WTC11 (cell line): ENCODE measurements at regions not wholly inside any gene's neighbourhood (a gene's known extent, or its start where the extent isn't known, plus 50 kb on each side); places are given as distances from the start of the nearest gene placed in this dataset.
A peak's percentile ranks its signal among the peaks of the same experiment; 100 is the strongest.

Source experiments
- ATAC-seq: fragments of 200-7000 bp; cut with Tn5 transposase; 2 replicates; pipeline ENCODE4 v1.10.0; 2021; ENCODE audit warnings: mild to moderate bottlenecking, moderate library complexity
- CTCF ChIA-PET: fragments of 300-600 bp; sonication (Branson Sonifier 250); formaldehyde crosslinking; loops from one replicate; lab custom pipeline; 2021; ENCODE audit warnings: antibody characterized with exemption; lab: Charles Lee
- POLR2A ChIA-PET: fragments of 350-600 bp; sonication (Branson Sonifier 250); formaldehyde crosslinking; loops from one replicate; lab custom pipeline; 2021; ENCODE audit warnings: antibody characterized with exemption; lab: Charles Lee
- DNase-seq: peaks from one replicate; pipeline ENCODE4 v3.0.0; 2021; ENCODE audit warnings: low spot score
- H3K27ac Mint-ChIP-seq: 2 replicates; pipeline ENCODE4 v1.8.0; 2021; ENCODE audit warnings: mixed read lengths
- H3K27me3 Mint-ChIP-seq: 2 replicates; pipeline ENCODE4 v1.8.0; 2021; ENCODE audit warnings: low read depth, mild to moderate bottlenecking, moderate library complexity, mixed read lengths
- H3K36me3 Mint-ChIP-seq: 2 replicates; pipeline ENCODE4 v1.8.0; 2021; ENCODE audit warnings: mixed read lengths
- H3K4me1 Mint-ChIP-seq: 2 replicates; pipeline ENCODE4 v1.8.0; 2022; ENCODE audit warnings: mixed read lengths
- H3K4me3 Mint-ChIP-seq: 2 replicates; pipeline ENCODE4 v1.8.0; 2021; ENCODE audit warnings: mild to moderate bottlenecking, moderate library complexity, mixed read lengths
- H3K9me3 Mint-ChIP-seq: 2 replicates; pipeline ENCODE4 v1.8.0; 2021; ENCODE audit warnings: mixed read lengths
- ARID4B ChIP-seq: sonication (generic); formaldehyde crosslinking; IDR thresholded peaks from 2 replicates; pipeline ENCODE4 v1.8.0; 2023; ENCODE audit warnings: missing genetic modification reagents, mild to moderate bottlenecking, borderline replicate concordance
- CDX4 ChIP-seq: fragments of 250-450 bp; sonication (Bioruptor Pico); IDR thresholded peaks from 2 replicates; pipeline ENCODE4 v1.9.0; 2021; ENCODE audit warnings: moderate library complexity, mild to moderate bottlenecking, inconsistent platforms, borderline replicate concordance
- ERG ChIP-seq: fragments of 250-450 bp; sonication (Bioruptor Pico); IDR thresholded peaks from 2 replicates; pipeline ENCODE4 v1.8.0; 2021; ENCODE audit warnings: mild to moderate bottlenecking
- ESRRA ChIP-seq: sonication (generic); formaldehyde crosslinking; IDR thresholded peaks from 2 replicates; pipeline ENCODE4 v1.8.1; 2022; ENCODE audit warnings: mild to moderate bottlenecking, missing genetic modification reagents, borderline replicate concordance
- ETV6 ChIP-seq: sonication (generic); formaldehyde crosslinking; IDR thresholded peaks from 2 replicates; pipeline ENCODE4 v1.8.1; 2022; ENCODE audit warnings: mild to moderate bottlenecking, missing genetic modification reagents
- IRF2 ChIP-seq: sonication (generic); formaldehyde crosslinking; IDR thresholded peaks from 2 replicates; pipeline ENCODE4 v1.8.0; 2022; ENCODE audit warnings: low read depth, missing genetic modification reagents, borderline replicate concordance
- RORB ChIP-seq: fragments of 250-450 bp; sonication (Bioruptor Pico); IDR thresholded peaks from 2 replicates; pipeline ENCODE4 v1.9.0; 2021; ENCODE audit warnings: mild to moderate bottlenecking
- TEAD1 ChIP-seq: sonication (generic); formaldehyde crosslinking; IDR thresholded peaks from 2 replicates; pipeline ENCODE4 v1.8.0; 2022; ENCODE audit warnings: mild to moderate bottlenecking, missing genetic modification reagents
- ZBTB21 ChIP-seq: sonication (generic); formaldehyde crosslinking; IDR thresholded peaks from 2 replicates; pipeline ENCODE4 v1.8.1; 2023; ENCODE audit warnings: mild to moderate bottlenecking, missing genetic modification reagents, borderline replicate concordance
- ZNF317 ChIP-seq: sonication (generic); formaldehyde crosslinking; IDR thresholded peaks from 2 replicates; pipeline ENCODE4 v1.8.1; 2023; ENCODE audit warnings: low read depth, mild to moderate bottlenecking, moderate library complexity, missing genetic modification reagents, borderline replicate concordance
- ZNF423 ChIP-seq: fragments of 250-450 bp; sonication (Bioruptor Pico); IDR thresholded peaks from 2 replicates; pipeline ENCODE4 v2.1.2; 2022; ENCODE audit warnings: mild to moderate bottlenecking, moderate library complexity
- ZNF512 ChIP-seq: sonication (generic); formaldehyde crosslinking; IDR thresholded peaks from 2 replicates; pipeline ENCODE4 v1.8.1; 2022; ENCODE audit warnings: missing genetic modification reagents, borderline replicate concordance

- peaks cover 51% of the 10 kb centered on the region for H3K4me1 Mint-ChIP-seq
- DNase-seq (no peak), ATAC-seq (no peak)
- H3K27me3 Mint-ChIP-seq = no peaks in the 10 kb centered on the region
- no peak overlapping the region for H3K4me3 Mint-ChIP-seq
- CTCF ChIA-PET = no interaction called here
- TF ChIP-seq ESRRA = no peak
- no peak for TF ChIP-seq ERG (CRISPR knock-in tag)
- no peak for TF ChIP-seq ZBTB21 (CRISPR knock-in tag)
- TF ChIP-seq TEAD1 = no peak
- no peak for TF ChIP-seq IRF2
- no peak for TF ChIP-seq ZNF512 (CRISPR knock-in tag)
- TF ChIP-seq RORB (CRISPR knock-in tag) = no peak
- TF ChIP-seq ETV6 (CRISPR knock-in tag) = no peak
- TF ChIP-seq ZNF423 (CRISPR knock-in tag) = no peak
- no peak for TF ChIP-seq ZNF317 (CRISPR knock-in tag)
- POLR2A ChIA-PET = no interaction called here
- H3K27ac Mint-ChIP-seq = no peak overlapping the region
- H3K9me3 Mint-ChIP-seq = no peaks in the 10 kb centered on the region
- no peaks in the 10 kb centered on the region for H3K36me3 Mint-ChIP-seq
These were observed 53.0 kb upstream of the RAPGEF2 start for GRCh38 chr4:159049780-159050375.

- DNase-seq = no peak
- peak overlapping the region; percentile 88 for H3K27ac Mint-ChIP-seq
These were observed 51.4 kb upstream of the RAPGEF2 start for GRCh38 chr4:159051245-159052071.

More at GRCh38 chr4:159051245-159052071, 51.4 kb upstream of the RAPGEF2 start:
- no peaks in the 10 kb centered on the region for H3K27me3 Mint-ChIP-seq
- peak; percentile 33 for ATAC-seq
- POLR2A ChIA-PET = no interaction called here
- no peaks in the 10 kb centered on the region for H3K9me3 Mint-ChIP-seq
- peak overlapping the region; percentile 6; the same call in 1 of the 2 replicates for H3K4me3 Mint-ChIP-seq
- peaks cover 59% of the 10 kb centered on the region for H3K4me1 Mint-ChIP-seq
- TF ChIP-seq ARID4B (CRISPR knock-in tag) (no peak), CDX4 (CRISPR knock-in tag) (no peak)
- TF ChIP-seq, all 79 proteins: peak for 0
- no peaks in the 10 kb centered on the region for H3K36me3 Mint-ChIP-seq
- CTCF ChIA-PET = interaction anchor here (0.9 kb wide), 1 partner anchor 14 kb away, joined by 3 read pairs; no protein-coding TSS in a partner anchor
